Liver (tissue), 8 donors: ENCODE measurements at regions not wholly inside any gene's neighbourhood (a gene's known extent, or its start where the extent isn't known, plus 50 kb on each side); places are given as distances from the start of the nearest gene placed in this dataset.

ENCODE experiments used
- DNase-seq: peaks from one replicate; pipeline ENCODE4 v3.0.0-alpha.2; 2017; ENCODE audit warnings: low spot score
- H3K27ac ChIP-seq, 2 donors: one replicate each; pipeline ENCODE4 v1.7.0; 2013; ENCODE audit warnings: inconsistent platforms in 2 of 2, low read length in 2 of 2, control low read depth in 1 of 2, low read depth in 1 of 2, mild to moderate bottlenecking in 1 of 2
- H3K27me3 ChIP-seq, 4 donors: one replicate each; pipeline versions ENCODE4 v1.6.1 to v1.7.0; 2013; ENCODE audit warnings: low read length in 3 of 4, inconsistent platforms in 1 of 4, mild to moderate bottlenecking in 1 of 4, moderate library complexity in 1 of 4; ENCODE audit not compliant: control insufficient read depth in 4 of 4, insufficient read depth in 4 of 4
- H3K36me3 ChIP-seq, 4 donors: one replicate each; pipeline versions ENCODE4 v1.6.1 to v1.7.0; 2013; ENCODE audit warnings: low read length in 3 of 4, mild to moderate bottlenecking in 3 of 4, low read depth in 1 of 4, moderate library complexity in 1 of 4; ENCODE audit not compliant: control insufficient read depth in 4 of 4, insufficient read depth in 3 of 4
- H3K4me1 ChIP-seq, 4 donors: one replicate each; pipeline versions ENCODE4 v1.6.1 to v1.7.0; 2013; ENCODE audit warnings: low read length in 3 of 4, mild to moderate bottlenecking in 3 of 4, moderate library complexity in 1 of 4; ENCODE audit not compliant: control insufficient read depth in 4 of 4, insufficient read depth in 4 of 4
- H3K4me3 ChIP-seq, 3 donors: one replicate each; pipeline versions ENCODE4 v1.6.1 to v1.7.0; 2013; ENCODE audit warnings: low read length in 3 of 3, control low read depth in 1 of 3, low read depth in 1 of 3, mild to moderate bottlenecking in 1 of 3
- H3K9ac ChIP-seq, 2 donors: one replicate each; pipeline ENCODE4 v1.7.0; 2013; ENCODE audit warnings: low read length in 2 of 2, mild to moderate bottlenecking in 2 of 2, moderate library complexity in 2 of 2, control low read depth in 1 of 2, low read depth in 1 of 2
- H3K9me3 ChIP-seq, 4 donors: one replicate each; pipeline versions ENCODE4 v1.6.1 to v1.7.0; 2013; ENCODE audit warnings: low read length in 3 of 4; ENCODE audit not compliant: control insufficient read depth in 4 of 4
- CTCF ChIP-seq: fragments of 150-350 bp; IDR thresholded peaks from 2 replicates; pipeline ENCODE4 v1.5.1; 2017; ENCODE audit warnings: improper control_type of control experiment, low read depth, low read length; ENCODE audit not compliant: missing input control
- EGR1 ChIP-seq, 2 donors: IDR thresholded peaks; 2 replicates each; pipeline ENCODE4 v1.6.1; 2016 to 2018; ENCODE audit warnings: antibody characterized with exemption in 2 of 2, low read depth in 2 of 2
- FOXA1 ChIP-seq: IDR thresholded peaks from 2 replicates; pipeline ENCODE4 v1.6.1; 2016; ENCODE audit warnings: antibody characterized with exemption
- HNF4G ChIP-seq: IDR thresholded peaks from 2 replicates; pipeline ENCODE4 v1.6.1; 2016; ENCODE audit warnings: antibody characterized with exemption
- JUND ChIP-seq, 2 donors: IDR thresholded peaks; 2 replicates each; pipeline ENCODE4 v1.6.1; 2016; ENCODE audit warnings: antibody characterized with exemption in 2 of 2
- RAD21 ChIP-seq, 2 donors: IDR thresholded peaks; 2 replicates each; pipeline ENCODE4 v1.6.1; 2016; ENCODE audit warnings: antibody characterized with exemption in 2 of 2, mild to moderate bottlenecking in 2 of 2
- SP1 ChIP-seq: IDR thresholded peaks from 2 replicates; pipeline ENCODE4 v1.6.1; 2018; ENCODE audit warnings: antibody characterized with exemption, mild to moderate bottlenecking
- TAF1 ChIP-seq: conservative IDR thresholded peaks from 2 replicates; pipeline ENCODE4 v1.6.1; 2016; ENCODE audit warnings: antibody characterized with exemption, mild to moderate bottlenecking
- YY1 ChIP-seq: IDR thresholded peaks from 2 replicates; pipeline ENCODE4 v1.6.1; 2016; ENCODE audit warnings: antibody characterized with exemption, mild to moderate bottlenecking
- WGBS: extraction: QIAGEN DNeasy Blood & Tissue Kit; methylation state at CpG from one replicate; pipeline ENCODE4 v1.1.7; 2013; 5-methylcytosine and 5-hydroxymethylcytosine counted together
- TF ChIP-seq, protein P1 (sequence below): IDR thresholded peaks from 2 replicates; pipeline ENCODE4 v1.6.1; 2016; ENCODE audit warnings: antibody characterized with exemption
- TF ChIP-seq, protein P2 (sequence below): IDR thresholded peaks from 2 replicates; pipeline ENCODE4 v1.6.1; 2016; ENCODE audit warnings: antibody characterized with exemption
- TF ChIP-seq, protein P3 (sequence below): IDR thresholded peaks from 2 replicates; pipeline ENCODE4 v1.6.1; 2016; ENCODE audit warnings: antibody characterized with exemption
- TF ChIP-seq, protein P4 (sequence below): IDR thresholded peaks from 2 replicates; pipeline ENCODE4 v1.6.1; 2016; ENCODE audit warnings: antibody characterized with exemption, mild to moderate bottlenecking
- donor health status: healthy.
- donor health status: healthy.
- donor health status: healthy.
- donor health status: healthy.
- donor health status: healthy.

- no peaks in the 10 kb centered on the region for H3K4me1 ChIP-seq
- H3K27me3 ChIP-seq = no peaks in the 10 kb centered on the region
- WGBS = 77% methylated on average over 1 of the region's 1 CpG
- H3K36me3 ChIP-seq = no peaks in the 10 kb centered on the region
- no peak overlapping the region for H3K9ac ChIP-seq
- no peak overlapping the region for H3K27ac ChIP-seq
- no peaks in the 10 kb centered on the region for H3K9me3 ChIP-seq
- no peak overlapping the region for H3K4me3 ChIP-seq
- no peak for TF ChIP-seq CTCF
- TF ChIP-seq EGR1 (IDR thresholded peaks at IDR 0.05; ENCODE audit: low read depth in 2 of 2) = no peak
- TF ChIP-seq HNF4G = no peak
- TF ChIP-seq, protein P1, sequence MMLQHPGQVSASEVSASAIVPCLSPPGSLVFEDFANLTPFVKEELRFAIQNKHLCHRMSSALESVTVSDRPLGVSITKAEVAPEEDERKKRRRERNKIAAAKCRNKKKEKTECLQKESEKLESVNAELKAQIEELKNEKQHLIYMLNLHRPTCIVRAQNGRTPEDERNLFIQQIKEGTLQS = no peak
- TF ChIP-seq SP1 = no peak
- TF ChIP-seq FOXA1 = no peak
- TF ChIP-seq RAD21 (IDR thresholded peaks at IDR 0.05) = no peak
- TF ChIP-seq TAF1 = no peak
- DNase-seq = no peak
Measured at GRCh38 chr2:83960371-83960770, 498.7 kb downstream of the SUCLG1 start.

DNA sequence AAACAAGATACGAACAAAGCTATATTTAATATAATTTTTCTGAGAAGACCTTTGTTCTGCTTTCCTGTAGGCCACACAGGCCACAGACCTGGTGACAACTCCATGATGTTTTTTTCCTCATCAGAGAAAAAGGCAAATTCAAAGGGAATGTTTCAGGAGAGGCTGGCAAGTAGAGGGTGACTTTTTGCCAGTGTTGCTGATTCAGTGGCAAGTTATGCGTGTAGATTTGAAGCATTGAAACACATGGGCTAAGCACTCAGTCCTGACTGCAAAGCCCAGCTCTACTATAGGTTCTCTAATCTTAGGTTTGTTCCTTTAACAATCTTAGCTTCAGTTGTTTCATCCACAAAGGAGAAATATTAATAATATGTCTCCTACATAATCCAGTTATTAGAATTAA lies 499.8 kb downstream of the SUCLG1 start:
- H3K9ac ChIP-seq = no peak overlapping the region
- no peak overlapping the region for H3K27ac ChIP-seq
- H3K9me3 ChIP-seq = no peaks in the 10 kb centered on the region
- no peak overlapping the region for H3K4me3 ChIP-seq
- no peak for DNase-seq
- 91% methylated on average over 2 of the region's 2 CpGs for WGBS
- H3K27me3 ChIP-seq = no peaks in the 10 kb centered on the region
- no peaks in the 10 kb centered on the region for H3K36me3 ChIP-seq
- TF ChIP-seq HNF4G = no peak
- no peak for TF ChIP-seq SP1
- TF ChIP-seq YY1 = no peak
- TF ChIP-seq JUND (IDR thresholded peaks at IDR 0.05) = no peak
- TF ChIP-seq, protein P2, sequence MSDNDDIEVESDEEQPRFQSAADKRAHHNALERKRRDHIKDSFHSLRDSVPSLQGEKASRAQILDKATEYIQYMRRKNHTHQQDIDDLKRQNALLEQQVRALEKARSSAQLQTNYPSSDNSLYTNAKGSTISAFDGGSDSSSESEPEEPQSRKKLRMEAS = no peak
- TF ChIP-seq CTCF = no peak
- TF ChIP-seq RAD21 (IDR thresholded peaks at IDR 0.05) = no peak
- TF ChIP-seq, protein P3, sequence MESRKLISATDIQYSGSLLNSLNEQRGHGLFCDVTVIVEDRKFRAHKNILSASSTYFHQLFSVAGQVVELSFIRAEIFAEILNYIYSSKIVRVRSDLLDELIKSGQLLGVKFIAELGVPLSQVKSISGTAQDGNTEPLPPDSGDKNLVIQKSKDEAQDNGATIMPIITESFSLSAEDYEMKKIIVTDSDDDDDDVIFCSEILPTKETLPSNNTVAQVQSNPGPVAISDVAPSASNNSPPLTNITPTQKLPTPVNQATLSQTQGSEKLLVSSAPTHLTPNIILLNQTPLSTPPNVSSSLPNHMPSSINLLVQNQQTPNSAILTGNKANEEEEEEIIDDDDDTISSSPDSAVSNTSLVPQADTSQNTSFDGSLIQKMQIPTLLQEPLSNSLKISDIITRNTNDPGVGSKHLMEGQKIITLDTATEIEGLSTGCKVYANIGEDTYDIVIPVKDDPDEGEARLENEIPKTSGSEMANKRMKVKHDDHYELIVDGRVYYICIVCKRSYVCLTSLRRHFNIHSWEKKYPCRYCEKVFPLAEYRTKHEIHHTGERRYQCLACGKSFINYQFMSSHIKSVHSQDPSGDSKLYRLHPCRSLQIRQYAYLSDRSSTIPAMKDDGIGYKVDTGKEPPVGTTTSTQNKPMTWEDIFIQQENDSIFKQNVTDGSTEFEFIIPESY = no peak
- TF ChIP-seq, protein P4, sequence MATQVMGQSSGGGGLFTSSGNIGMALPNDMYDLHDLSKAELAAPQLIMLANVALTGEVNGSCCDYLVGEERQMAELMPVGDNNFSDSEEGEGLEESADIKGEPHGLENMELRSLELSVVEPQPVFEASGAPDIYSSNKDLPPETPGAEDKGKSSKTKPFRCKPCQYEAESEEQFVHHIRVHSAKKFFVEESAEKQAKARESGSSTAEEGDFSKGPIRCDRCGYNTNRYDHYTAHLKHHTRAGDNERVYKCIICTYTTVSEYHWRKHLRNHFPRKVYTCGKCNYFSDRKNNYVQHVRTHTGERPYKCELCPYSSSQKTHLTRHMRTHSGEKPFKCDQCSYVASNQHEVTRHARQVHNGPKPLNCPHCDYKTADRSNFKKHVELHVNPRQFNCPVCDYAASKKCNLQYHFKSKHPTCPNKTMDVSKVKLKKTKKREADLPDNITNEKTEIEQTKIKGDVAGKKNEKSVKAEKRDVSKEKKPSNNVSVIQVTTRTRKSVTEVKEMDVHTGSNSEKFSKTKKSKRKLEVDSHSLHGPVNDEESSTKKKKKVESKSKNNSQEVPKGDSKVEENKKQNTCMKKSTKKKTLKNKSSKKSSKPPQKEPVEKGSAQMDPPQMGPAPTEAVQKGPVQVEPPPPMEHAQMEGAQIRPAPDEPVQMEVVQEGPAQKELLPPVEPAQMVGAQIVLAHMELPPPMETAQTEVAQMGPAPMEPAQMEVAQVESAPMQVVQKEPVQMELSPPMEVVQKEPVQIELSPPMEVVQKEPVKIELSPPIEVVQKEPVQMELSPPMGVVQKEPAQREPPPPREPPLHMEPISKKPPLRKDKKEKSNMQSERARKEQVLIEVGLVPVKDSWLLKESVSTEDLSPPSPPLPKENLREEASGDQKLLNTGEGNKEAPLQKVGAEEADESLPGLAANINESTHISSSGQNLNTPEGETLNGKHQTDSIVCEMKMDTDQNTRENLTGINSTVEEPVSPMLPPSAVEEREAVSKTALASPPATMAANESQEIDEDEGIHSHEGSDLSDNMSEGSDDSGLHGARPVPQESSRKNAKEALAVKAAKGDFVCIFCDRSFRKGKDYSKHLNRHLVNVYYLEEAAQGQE = no peak
- no peaks in the 10 kb centered on the region for H3K4me1 ChIP-seq
